Activated B cell treated with CpG ODN at 0.5 μM for 24 hours (primary cell): ENCODE measurements at regions not wholly inside any gene's neighbourhood (a gene's known extent, or its start where the extent isn't known, plus 50 kb on each side); places are given as distances from the start of the nearest gene placed in this dataset.

ENCODE experiments used
- ATAC-seq: fragments of 200-7000 bp; cut with Tn5 transposase; one replicate; pipeline ENCODE4 v1.10.0; 2021; ENCODE audit warnings: low read depth, mild to moderate bottlenecking, moderate library complexity
- CTCF ChIA-PET: fragments of 350-600 bp; sonication (Branson Sonifier 250); formaldehyde crosslinking; loops from one replicate; lab custom pipeline; 2021; ENCODE audit warnings: antibody characterized with exemption; lab: Charles Lee
- POLR2A ChIA-PET: fragments of 350-600 bp; sonication (Branson Sonifier 250); formaldehyde crosslinking; loops from one replicate; lab custom pipeline; 2021; ENCODE audit warnings: antibody characterized with exemption; lab: Charles Lee
- DNase-seq: peaks from one replicate; pipeline ENCODE4 v3.0.0; 2022
- H3K27ac Mint-ChIP-seq: one replicate; pipeline ENCODE4 v1.8.0; 2020; ENCODE audit warnings: mixed read lengths
- H3K27me3 Mint-ChIP-seq: one replicate; pipeline ENCODE4 v1.8.0; 2021; ENCODE audit warnings: mixed read lengths
- H3K36me3 Mint-ChIP-seq: one replicate; pipeline ENCODE4 v1.8.0; 2021; ENCODE audit warnings: low read depth, mixed read lengths
- H3K4me1 Mint-ChIP-seq: one replicate; pipeline ENCODE4 v1.8.0; 2021; ENCODE audit warnings: mixed read lengths
- H3K4me3 Mint-ChIP-seq: one replicate; pipeline ENCODE4 v1.8.0; 2020; ENCODE audit warnings: mild to moderate bottlenecking, mixed read lengths
- H3K9me3 Mint-ChIP-seq: one replicate; pipeline ENCODE4 v1.8.0; 2020; ENCODE audit warnings: mixed read lengths
- intact Hi-C: fragments of 100-400 bp; cut with micrococcal nuclease; formaldehyde crosslinking; loops from one replicate; pipeline ENCODE4 v1.15.1; 2024
- TF ChIP-seq, protein P1 (sequence below): fragments of 200-600 bp; IDR thresholded peaks from one replicate; pipeline ENCODE4 v1.8.0; 2022; ENCODE audit warnings: antibody characterized with exemption, mild to moderate bottlenecking

DNA sequence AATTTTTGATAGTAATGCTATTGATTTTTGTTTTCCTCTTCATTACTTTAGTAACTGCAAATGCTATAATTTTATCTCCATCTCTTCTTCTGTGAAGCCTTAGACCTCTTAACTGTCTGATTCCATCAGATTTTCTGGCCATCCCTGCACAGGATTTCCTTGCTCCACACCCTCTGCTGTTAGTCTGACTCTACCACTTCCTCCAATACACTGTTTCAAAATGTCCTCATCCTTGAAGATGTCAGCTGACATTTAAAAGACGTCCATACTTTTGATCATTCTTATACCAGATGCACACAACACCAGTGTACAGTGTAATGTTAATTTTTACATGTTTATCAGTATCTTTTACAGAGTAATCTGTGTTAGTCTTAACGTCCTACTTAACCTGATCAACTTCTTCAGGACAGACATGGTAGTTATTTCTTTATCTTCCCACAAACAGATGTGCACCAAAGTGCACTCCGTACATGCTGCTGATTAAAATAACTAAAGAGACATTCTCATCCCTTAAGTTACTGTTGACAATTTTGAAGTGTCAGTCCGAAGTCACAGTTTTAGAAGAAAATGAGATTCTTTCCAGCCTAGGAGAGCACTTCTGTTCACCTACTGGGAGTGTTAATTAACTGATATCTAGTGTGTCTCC is 102.4 kb upstream of the RASGRP1 start:
- ATAC-seq: no peak
- Mint-ChIP-seq H3K27ac (no peak overlapping the region), H3K27me3 (no peaks in the 10 kb centered on the region), H3K36me3 (no peaks in the 10 kb centered on the region), H3K4me3 (no peak overlapping the region), H3K9me3 (no peaks in the 10 kb centered on the region), H3K4me1 (peaks cover 52% of the 10 kb centered on the region)
- TF ChIP-seq, protein P1, sequence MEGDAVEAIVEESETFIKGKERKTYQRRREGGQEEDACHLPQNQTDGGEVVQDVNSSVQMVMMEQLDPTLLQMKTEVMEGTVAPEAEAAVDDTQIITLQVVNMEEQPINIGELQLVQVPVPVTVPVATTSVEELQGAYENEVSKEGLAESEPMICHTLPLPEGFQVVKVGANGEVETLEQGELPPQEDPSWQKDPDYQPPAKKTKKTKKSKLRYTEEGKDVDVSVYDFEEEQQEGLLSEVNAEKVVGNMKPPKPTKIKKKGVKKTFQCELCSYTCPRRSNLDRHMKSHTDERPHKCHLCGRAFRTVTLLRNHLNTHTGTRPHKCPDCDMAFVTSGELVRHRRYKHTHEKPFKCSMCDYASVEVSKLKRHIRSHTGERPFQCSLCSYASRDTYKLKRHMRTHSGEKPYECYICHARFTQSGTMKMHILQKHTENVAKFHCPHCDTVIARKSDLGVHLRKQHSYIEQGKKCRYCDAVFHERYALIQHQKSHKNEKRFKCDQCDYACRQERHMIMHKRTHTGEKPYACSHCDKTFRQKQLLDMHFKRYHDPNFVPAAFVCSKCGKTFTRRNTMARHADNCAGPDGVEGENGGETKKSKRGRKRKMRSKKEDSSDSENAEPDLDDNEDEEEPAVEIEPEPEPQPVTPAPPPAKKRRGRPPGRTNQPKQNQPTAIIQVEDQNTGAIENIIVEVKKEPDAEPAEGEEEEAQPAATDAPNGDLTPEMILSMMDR: no peak
- DNase-seq: no peak
- POLR2A ChIA-PET: no interaction called here
- intact Hi-C loops: no loop called here
- CTCF ChIA-PET: interaction anchor here (1.0 kb wide), 1 partner anchor 16 kb away, joined by 3 read pairs; no protein-coding TSS in a partner anchor

GRCh38 chr15:38667890-38668850 is 103.6 kb upstream of the RASGRP1 start:
- TF ChIP-seq, protein P1: no peak
- ATAC-seq (no peak), DNase-seq (no peak)
- Mint-ChIP-seq H3K36me3 (no peaks in the 10 kb centered on the region), H3K4me3 (no peak overlapping the region), H3K4me1 (peaks cover 58% of the 10 kb centered on the region), H3K9me3 (no peaks in the 10 kb centered on the region), H3K27ac (no peak overlapping the region), H3K27me3 (no peaks in the 10 kb centered on the region)
- CTCF ChIA-PET: interaction anchor here (1.0 to 1.5 kb wide), 3 partner anchors 15 to 104 kb away, joined by 3 to 9 read pairs (median 3); partner anchors contain the start of gene RASGRP1
- intact Hi-C loops: no loop called here
- POLR2A ChIA-PET: interaction anchor here (7.3 kb wide), 1 partner anchor 17 kb away, joined by 76 read pairs; no protein-coding TSS in a partner anchor

- H3K9me3 Mint-ChIP-seq: no peaks in the 10 kb centered on the region
- H3K4me1 Mint-ChIP-seq: peaks cover 63% of the 10 kb centered on the region
- no peak overlapping the region for H3K4me3 Mint-ChIP-seq
- intact Hi-C loops: no loop called here
- CTCF ChIA-PET: interaction anchor here (1.4 to 1.5 kb wide), 2 partner anchors 31 to 105 kb away, joined by 3 to 9 read pairs; partner anchors contain the start of gene RASGRP1
- POLR2A ChIA-PET: interaction anchor here (7.0 to 7.3 kb wide), 2 partner anchors 18 to 105 kb away, joined by 76 to 86 read pairs; partner anchors contain the start of gene RASGRP1
- H3K27me3 Mint-ChIP-seq: no peaks in the 10 kb centered on the region
- DNase-seq (no peak), ATAC-seq (no peak)
- no peaks in the 10 kb centered on the region for H3K36me3 Mint-ChIP-seq
- no peak overlapping the region for H3K27ac Mint-ChIP-seq
- TF ChIP-seq, protein P1: no peak
Observed at GRCh38 chr15:38668898-38669391, 104.3 kb upstream of the RASGRP1 start.

DNA sequence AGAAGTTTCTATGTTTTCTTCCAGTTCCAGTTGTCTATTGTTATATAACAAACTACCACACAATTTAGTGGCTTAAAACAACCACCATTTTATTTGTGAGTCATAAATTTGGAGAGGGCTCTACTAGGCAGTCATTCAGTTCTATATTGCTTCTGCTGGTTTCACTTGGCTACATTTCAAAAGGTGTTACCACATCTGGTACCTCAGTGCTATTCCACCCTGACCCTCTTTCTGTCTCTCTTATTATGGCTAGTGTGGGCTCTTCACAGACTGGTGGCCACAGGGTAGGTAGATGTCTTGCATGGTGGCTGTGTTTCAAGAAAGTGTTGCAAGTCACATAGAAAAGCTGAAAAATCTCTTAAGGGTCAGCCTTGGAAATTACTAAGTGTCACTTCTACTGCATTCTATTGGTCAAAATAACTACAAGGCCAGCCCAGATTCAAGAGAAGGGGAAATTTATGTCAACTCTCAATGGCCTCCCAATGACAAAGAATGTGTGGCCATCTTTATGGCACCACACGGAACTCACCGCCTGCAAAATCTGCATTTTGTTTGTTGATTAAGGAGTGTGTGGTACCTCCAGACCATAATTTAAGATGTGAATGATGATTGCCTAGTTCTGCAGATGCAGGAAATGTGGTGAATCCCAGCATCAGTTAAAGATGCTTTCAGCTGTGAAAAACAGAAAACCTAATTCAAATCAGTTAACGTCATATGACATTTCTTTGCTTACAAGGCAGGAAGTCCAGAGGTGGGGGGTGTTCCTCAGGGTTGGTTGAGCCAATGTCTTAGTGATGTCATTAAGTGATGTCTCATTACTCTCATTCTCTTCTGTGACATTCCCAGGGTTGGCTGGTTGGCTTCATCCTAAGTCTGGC is 105.8 kb upstream of the RASGRP1 start:
- Mint-ChIP-seq H3K4me3 (peak overlapping the region; percentile 65), H3K36me3 (no peaks in the 10 kb centered on the region), H3K27me3 (no peaks in the 10 kb centered on the region), H3K4me1 (peaks cover 70% of the 10 kb centered on the region), H3K9me3 (no peaks in the 10 kb centered on the region), H3K27ac (peak overlapping the region; percentile 94)
- DNase-seq (peak; percentile 26), ATAC-seq (peak; percentile 65)
- TF ChIP-seq, protein P1: no peak
- intact Hi-C loops: loop anchor here (1.0 to 5.0 kb wide), 7 partner anchors 13 to 603 kb away; partner anchors contain the start of genes FAM98B, RASGRP1 and SPRED1
- ChIA-PET CTCF (interaction anchor here (0.7 to 5.9 kb wide), 4 partner anchors 13 to 231 kb away, joined by 3 to 68 read pairs (median 28); partner anchors contain the start of gene RASGRP1), POLR2A (interaction anchor here (1.0 to 7.3 kb wide), 4 partner anchors 9 to 106 kb away, joined by 3 to 86 read pairs (median 72); partner anchors contain the start of gene RASGRP1)
